ENCODE measurements at regions not wholly inside any gene's neighbourhood (a gene's known extent, or its start where the extent isn't known, plus 50 kb on each side); places are given as distances from the start of the nearest gene placed in this dataset.

DNA sequence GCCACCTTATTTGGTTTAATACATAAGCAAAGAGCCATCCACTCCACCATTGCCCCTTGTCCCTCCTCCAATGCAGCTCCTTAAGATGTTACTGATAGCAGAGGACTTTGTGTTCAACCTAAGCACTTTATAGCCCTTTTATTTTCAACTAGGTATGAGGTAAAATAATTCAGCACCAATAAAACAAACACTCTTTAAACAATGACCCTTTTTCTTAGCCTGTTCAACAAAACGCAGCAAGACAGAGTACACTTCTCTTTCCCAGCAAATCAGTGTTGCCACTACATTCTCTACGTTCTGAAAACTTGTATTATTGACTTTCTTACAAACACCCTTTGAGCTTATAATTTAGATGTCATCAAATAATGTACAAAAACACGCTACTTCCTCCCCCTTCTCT is 104.0 kb upstream of the IGLL5 start:
- CTCF ChIA-PET: interaction anchor here (0.6 to 2.6 kb wide), 4 partner anchors 14 to 309 kb away, joined by 3 to 8 read pairs (median 4); no protein-coding TSS in a partner anchor
- Mint-ChIP-seq H3K9me3 (no peaks in the 10 kb centered on the region), H3K27me3 (peaks cover 2% of the 10 kb centered on the region), H3K27ac (no peak overlapping the region), H3K36me3 (no peaks in the 10 kb centered on the region), H3K4me3 (no peak overlapping the region), H3K4me1 (ENCODE audit: low read depth) (peaks cover 7% of the 10 kb centered on the region)
- POLR2A ChIA-PET: no interaction called here
- no peak for DNase-seq
- intact Hi-C loops (cut with micrococcal nuclease): no loop called here

DNA sequence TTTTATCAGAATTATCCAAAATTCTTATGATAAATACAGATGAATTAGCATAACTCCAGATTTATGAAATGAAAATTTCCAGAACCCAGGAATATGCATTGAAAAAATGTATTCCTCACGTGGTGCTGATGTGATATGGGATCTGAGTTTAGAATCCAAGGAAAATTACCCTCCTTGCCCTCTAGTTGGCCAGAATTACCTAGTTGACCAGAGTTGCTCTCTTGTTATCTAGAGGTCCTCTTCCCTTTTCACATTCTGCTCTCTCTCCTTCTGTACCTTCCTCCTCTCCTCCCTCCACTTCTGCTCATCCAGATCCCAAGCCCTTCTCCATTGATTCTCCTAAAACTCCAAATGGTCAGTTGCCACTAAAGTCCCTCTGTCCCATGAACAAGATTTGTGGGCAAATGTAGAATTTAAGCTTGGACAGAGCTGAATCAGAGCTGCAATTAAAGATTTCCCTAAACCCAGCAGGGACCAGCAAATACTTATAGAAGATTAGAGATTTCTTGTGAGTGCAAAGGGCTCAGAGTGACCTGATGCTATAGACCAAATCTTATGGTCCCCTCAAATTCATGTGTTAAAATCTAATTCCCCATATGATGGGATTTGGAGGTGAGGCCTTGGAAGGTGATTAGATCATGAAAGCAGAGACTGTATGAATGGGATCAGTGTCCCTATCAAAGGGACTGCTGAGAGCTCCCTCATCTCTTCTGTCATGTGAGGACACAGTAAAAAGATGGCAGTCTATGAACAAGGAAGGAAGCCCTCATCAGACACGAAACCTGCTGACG is 103.2 kb upstream of the IGLL5 start:
- ChIA-PET CTCF (interaction anchor here (1.3 to 2.6 kb wide), 3 partner anchors 15 to 100 kb away, joined by 4 to 8 read pairs (median 5); no protein-coding TSS in a partner anchor), POLR2A (no interaction called here)
- DNase-seq: no peak
- no peak overlapping the region for H3K4me3 Mint-ChIP-seq
- intact Hi-C loops (cut with micrococcal nuclease): no loop called here
- no peak overlapping the region for H3K27ac Mint-ChIP-seq
- H3K27me3 Mint-ChIP-seq: peaks cover 2% of the 10 kb centered on the region
- H3K4me1 Mint-ChIP-seq (ENCODE audit: low read depth): peaks cover 14% of the 10 kb centered on the region
- H3K36me3 Mint-ChIP-seq: no peaks in the 10 kb centered on the region
- no peaks in the 10 kb centered on the region for H3K9me3 Mint-ChIP-seq

DNA sequence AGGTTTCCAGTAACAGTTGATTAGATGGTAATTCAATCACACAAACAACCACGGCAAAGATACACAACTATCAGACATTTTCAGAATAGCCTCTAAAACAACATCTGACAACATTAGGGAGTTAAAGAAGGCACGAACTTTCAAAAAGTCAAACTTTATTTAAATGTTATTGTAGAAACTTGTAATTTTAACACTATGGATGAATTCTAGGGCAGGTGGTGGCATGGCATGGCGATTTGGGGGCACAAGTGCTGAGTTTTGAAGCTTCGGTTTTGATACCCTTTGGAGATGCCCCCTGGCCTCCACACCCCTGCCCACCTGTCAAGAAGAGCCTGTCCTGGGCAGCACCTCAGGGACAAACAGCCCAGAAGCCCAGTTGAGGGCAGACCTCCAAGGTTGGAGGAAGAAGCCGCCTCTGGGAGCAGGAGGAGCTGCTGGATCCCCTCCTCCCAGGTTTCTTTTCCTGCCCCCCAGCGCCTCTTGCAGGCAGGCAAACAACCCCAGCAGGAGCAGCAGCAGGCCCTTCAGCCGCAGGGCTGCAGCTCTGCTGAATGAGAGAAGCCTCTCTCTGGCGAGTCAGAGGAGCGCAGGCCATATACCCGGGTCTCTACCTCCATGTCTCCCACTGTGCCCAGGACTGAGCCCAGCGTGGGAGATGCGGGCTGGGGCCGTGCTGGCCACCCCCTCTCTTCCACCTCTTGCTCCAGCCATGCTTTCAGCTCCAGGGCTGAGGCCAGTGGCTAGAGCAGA is 102.1 kb upstream of the IGLL5 start:
- Mint-ChIP-seq H3K27ac (no peak overlapping the region), H3K4me3 (no peak overlapping the region), H3K27me3 (peaks cover 2% of the 10 kb centered on the region), H3K4me1 (ENCODE audit: low read depth) (peaks cover 25% of the 10 kb centered on the region), H3K36me3 (no peaks in the 10 kb centered on the region), H3K9me3 (no peaks in the 10 kb centered on the region)
- intact Hi-C loops (cut with micrococcal nuclease): no loop called here
- DNase-seq: no peak
- POLR2A ChIA-PET: no interaction called here
- CTCF ChIA-PET: interaction anchor here (1.3 to 6.7 kb wide), 6 partner anchors 24 to 170 kb away, joined by 4 to 59 read pairs (median 38); no protein-coding TSS in a partner anchor

DNA sequence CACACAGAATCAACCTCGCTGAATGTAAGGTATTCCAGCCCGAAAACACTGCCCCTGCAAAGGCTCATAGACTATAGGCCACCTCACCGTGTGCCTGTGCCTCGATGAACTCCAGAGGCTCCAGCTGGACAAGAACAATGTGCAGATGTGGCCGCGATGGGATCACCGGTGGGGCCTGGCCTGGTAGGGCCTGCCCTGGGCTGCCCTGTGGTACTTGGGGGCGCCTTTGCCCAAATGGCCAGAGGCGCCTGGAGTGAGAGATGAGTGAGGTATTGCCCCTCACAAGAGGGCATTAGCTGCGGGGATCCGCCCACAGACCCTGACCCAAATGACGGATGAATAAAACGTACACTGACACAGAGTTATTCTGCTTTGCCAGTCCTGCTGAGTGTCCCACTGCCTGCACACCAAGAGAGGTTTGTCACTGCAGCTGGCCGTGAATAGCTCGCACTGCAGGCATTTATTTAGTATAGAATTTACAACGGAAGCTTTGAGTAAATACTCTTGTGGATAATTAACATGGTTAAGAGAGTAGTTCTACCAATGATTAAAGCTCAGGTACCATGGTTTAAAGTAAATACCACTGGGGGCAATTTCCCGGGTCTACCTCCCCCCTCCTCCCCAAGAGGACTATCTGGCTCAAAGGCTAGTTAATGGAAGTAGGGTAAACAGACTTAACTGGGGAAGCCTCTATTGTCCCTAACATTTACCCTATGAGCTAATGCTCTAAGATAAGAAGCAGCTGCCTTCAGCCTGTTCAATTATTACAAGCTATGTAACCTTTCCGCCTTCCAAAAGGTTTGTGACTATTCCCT is 101.1 kb upstream of the IGLL5 start:
- peaks cover 33% of the 10 kb centered on the region for H3K4me1 Mint-ChIP-seq (ENCODE audit: low read depth)
- H3K27ac Mint-ChIP-seq: no peak overlapping the region
- no peaks in the 10 kb centered on the region for H3K36me3 Mint-ChIP-seq
- intact Hi-C loops (cut with micrococcal nuclease): no loop called here
- peaks cover under 1% of the 10 kb centered on the region for H3K27me3 Mint-ChIP-seq
- ChIA-PET CTCF (interaction anchor here (0.7 to 6.7 kb wide), 12 partner anchors 16 to 169 kb away, joined by 3 to 59 read pairs (median 8); no protein-coding TSS in a partner anchor), POLR2A (no interaction called here)
- H3K9me3 Mint-ChIP-seq: no peaks in the 10 kb centered on the region
- no peak overlapping the region for H3K4me3 Mint-ChIP-seq
- DNase-seq: no peak

DNA sequence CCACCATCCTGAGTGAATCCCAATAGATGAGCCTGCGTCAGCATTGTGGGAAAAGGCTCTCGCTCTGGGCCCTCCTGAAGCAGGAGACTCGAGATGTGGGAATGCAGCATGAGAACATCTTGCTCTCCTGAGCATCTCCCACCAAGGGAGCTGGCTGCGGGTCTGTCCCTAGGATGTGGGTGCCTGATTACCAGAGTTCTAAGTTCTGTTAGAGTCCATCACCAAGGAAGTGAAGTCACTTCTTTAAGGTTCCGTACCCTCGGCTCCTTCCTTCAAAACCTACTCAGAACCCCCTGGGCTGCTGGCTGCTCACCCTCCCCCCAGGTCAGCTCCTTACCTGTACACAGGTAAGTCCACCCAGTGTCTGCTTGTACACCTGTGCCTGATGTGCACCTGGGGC is 100.5 kb upstream of the IGLL5 start:
- Mint-ChIP-seq H3K4me3 (no peak overlapping the region), H3K27me3 (no peaks in the 10 kb centered on the region), H3K9me3 (no peaks in the 10 kb centered on the region), H3K36me3 (no peaks in the 10 kb centered on the region), H3K4me1 (ENCODE audit: low read depth) (peaks cover 40% of the 10 kb centered on the region), H3K27ac (no peak overlapping the region)
- intact Hi-C loops (cut with micrococcal nuclease): no loop called here
- POLR2A ChIA-PET: no interaction called here
- CTCF ChIA-PET: interaction anchor here (0.7 to 6.7 kb wide), 11 partner anchors 12 to 168 kb away, joined by 3 to 59 read pairs (median 26); no protein-coding TSS in a partner anchor
- no peak for DNase-seq

DNA sequence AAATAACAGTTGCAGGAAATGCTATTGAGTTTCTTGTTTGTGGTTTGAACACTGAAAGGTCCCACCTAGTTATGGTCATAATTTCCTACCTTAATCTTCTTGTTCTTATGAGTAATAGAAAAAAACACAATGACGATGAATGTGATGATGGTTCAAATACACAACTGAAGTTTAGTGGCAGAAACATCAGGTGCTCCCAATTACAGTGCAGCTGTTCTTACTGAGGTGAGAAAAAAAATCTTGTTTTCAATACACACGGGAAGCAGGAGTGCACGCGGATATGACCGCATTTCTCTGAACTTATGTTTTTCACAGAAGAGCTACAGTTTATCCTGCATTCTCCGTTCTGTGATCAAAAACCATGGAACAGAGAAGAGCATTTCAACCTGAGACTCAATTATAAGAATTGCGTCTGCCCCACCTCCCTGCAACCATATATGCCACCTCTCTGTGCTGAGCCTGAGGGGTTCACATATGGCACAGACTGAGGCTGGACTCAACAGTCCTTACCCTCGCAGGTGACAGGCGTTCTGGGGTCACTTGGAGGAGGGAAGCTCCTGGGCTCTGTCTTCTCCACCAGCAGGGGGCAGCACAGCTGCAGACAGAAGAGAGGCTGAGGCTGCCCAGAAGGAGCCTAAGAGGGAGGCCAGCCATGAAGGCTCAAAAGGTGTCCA is 99.7 kb upstream of the IGLL5 start:
- POLR2A ChIA-PET: no interaction called here

DNA sequence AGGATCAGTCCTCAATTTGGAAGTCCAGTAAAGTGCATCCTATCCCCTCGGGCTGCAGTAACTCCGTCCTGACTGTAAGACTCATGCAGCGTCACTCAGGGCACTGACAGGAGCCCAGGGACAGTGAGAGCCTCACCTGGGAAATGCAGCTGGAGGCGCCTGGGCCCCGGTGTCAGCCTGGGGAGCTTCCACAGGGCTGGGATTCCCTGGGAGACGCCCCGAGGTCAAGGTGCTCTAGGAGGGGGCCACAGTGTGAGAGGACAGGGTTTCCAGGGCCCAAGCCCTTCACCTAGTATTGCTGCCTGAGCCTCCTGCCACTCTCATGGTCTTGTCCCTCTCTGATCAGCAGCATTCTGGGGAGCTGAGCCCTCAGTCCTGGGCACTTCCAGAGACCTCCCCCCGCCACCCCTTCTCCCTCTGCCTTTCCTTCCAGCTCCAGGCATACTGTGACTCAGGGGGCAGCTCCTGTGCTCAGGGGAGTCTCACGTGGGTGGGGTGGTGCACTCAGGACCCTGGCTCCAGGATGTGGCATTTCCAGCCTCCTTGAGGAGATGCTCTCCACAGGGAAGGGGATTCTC is 99.1 kb upstream of the IGLL5 start:
- no peak overlapping the region for H3K4me3 Mint-ChIP-seq
- no peak overlapping the region for H3K27ac Mint-ChIP-seq

More for the DNA sequence above, 99.7 kb upstream of the IGLL5 start:
- peaks cover 44% of the 10 kb centered on the region for H3K4me1 Mint-ChIP-seq (ENCODE audit: low read depth)
- H3K36me3 Mint-ChIP-seq: no peaks in the 10 kb centered on the region
- intact Hi-C loops (cut with micrococcal nuclease): loop anchor here (1.0 kb wide), 1 partner anchor 14 kb away; no protein-coding TSS in a partner anchor
- H3K9me3 Mint-ChIP-seq: no peaks in the 10 kb centered on the region
- CTCF ChIA-PET: interaction anchor here (0.6 to 6.7 kb wide), 26 partner anchors 9 to 695 kb away, joined by 3 to 59 read pairs (median 6); no protein-coding TSS in a partner anchor
- peak; percentile 77 for DNase-seq
- H3K27me3 Mint-ChIP-seq: no peaks in the 10 kb centered on the region
- H3K27ac Mint-ChIP-seq: no peak overlapping the region
- H3K4me3 Mint-ChIP-seq: no peak overlapping the region

DNA sequence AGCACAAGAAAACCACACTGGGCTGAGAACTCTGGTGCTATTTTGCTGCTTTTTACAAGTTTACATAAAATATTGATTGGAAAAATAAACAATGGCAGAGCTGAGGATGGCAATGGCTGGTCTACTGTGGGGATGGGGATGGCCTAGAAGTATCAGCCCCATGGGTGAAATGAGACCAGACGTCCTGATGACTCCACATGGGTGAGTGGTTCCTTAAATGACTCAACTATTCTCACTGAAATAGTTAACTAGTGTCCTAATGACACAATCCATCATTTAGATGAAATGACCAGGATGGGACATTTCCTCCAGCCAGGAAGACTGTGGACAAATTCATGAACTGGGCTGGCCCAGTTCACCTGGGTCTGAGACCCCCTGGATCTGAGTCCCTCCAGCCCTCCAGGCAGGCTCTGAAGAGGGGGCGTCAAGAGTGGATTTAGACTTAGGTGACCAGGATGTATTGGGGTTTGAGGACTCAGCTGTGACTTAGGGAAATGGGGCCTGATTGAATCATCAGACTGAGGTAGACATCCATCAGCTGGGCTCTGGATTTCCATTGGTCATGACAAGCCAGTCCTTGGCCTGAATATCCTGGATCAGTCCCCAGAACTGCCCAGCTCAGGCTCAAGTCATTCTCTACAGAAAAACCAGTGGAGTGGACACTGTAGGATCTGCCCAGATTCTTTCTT is 98.2 kb upstream of the IGLL5 start:
- no peaks in the 10 kb centered on the region for H3K9me3 Mint-ChIP-seq
- intact Hi-C loops (cut with micrococcal nuclease): no loop called here
- ChIA-PET POLR2A (no interaction called here), CTCF (interaction anchor here (0.8 to 6.7 kb wide), 21 partner anchors 8 to 198 kb away, joined by 3 to 59 read pairs (median 5); no protein-coding TSS in a partner anchor)
- no peak for DNase-seq
- H3K27ac Mint-ChIP-seq: no peak overlapping the region
- no peak overlapping the region for H3K4me3 Mint-ChIP-seq
- H3K36me3 Mint-ChIP-seq: no peaks in the 10 kb centered on the region
- no peaks in the 10 kb centered on the region for H3K27me3 Mint-ChIP-seq
- H3K4me1 Mint-ChIP-seq (ENCODE audit: low read depth): peaks cover 44% of the 10 kb centered on the region

More for the DNA sequence above, 99.1 kb upstream of the IGLL5 start:
- CTCF ChIA-PET: interaction anchor here (0.6 to 6.7 kb wide), 32 partner anchors 8 to 695 kb away, joined by 3 to 59 read pairs (median 4); no protein-coding TSS in a partner anchor
- intact Hi-C loops (cut with micrococcal nuclease): loop anchor here (1.0 kb wide), 1 partner anchor 14 kb away; no protein-coding TSS in a partner anchor
- POLR2A ChIA-PET: no interaction called here
- DNase-seq: no peak
- H3K9me3 Mint-ChIP-seq: no peaks in the 10 kb centered on the region
- peaks cover 44% of the 10 kb centered on the region for H3K4me1 Mint-ChIP-seq (ENCODE audit: low read depth)
- H3K36me3 Mint-ChIP-seq: no peaks in the 10 kb centered on the region
- H3K27me3 Mint-ChIP-seq: no peaks in the 10 kb centered on the region

DNA sequence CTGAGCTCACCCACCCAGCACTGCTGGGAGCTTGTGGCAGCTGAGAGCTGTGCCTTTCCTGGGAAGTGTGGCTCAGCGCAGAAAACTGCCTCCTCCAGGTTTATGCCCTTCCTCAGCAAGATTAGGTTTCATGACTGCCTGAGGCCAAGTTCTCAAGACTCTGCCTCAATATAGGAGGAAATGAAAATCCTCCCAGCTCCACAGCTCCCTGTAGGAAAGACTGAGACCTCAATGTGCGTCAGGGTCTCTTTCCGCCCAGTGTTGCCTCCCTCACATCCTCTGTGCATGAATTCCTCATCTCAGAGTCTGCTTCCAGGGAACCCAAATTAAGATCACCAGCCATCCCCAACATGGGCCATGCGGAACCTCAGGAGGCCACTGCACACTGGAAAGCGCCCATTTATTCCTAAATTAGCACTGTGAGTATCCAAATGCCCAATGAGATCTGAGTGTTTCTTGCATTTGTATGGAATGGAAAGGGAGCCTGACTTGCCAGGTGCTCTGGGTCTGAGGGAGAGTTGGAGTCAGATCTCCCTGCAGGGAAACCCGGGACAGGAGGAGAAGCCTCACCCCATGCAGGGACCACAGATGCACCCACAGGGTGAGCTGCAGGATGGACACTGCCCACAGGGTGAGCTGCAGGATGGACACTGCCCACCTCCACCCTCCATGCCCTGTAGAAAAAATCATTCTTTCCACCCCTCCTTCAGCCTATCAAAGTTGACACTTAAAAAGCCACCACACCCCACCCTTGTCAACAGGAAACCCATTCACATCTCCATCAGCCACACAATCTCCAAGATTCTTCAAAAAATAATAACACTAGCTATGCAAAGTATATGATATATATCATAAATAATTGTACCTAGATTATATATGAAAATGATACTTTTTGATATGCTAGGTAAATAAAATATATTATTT is 97.4 kb upstream of the IGLL5 start:
- no peaks in the 10 kb centered on the region for H3K9me3 Mint-ChIP-seq
- H3K27ac Mint-ChIP-seq: no peak overlapping the region
- H3K36me3 Mint-ChIP-seq: no peaks in the 10 kb centered on the region
- CTCF ChIA-PET: interaction anchor here (0.7 to 6.7 kb wide), 17 partner anchors 9 to 168 kb away, joined by 3 to 59 read pairs (median 5); no protein-coding TSS in a partner anchor
- H3K27me3 Mint-ChIP-seq: no peaks in the 10 kb centered on the region
- DNase-seq: no peak
- no peak overlapping the region for H3K4me3 Mint-ChIP-seq
- POLR2A ChIA-PET: no interaction called here
- H3K4me1 Mint-ChIP-seq (ENCODE audit: low read depth): peaks cover 44% of the 10 kb centered on the region
- intact Hi-C loops (cut with micrococcal nuclease): no loop called here
